Activated T-cell treated with anti-CD3 and anti-CD28 coated beads for 1 hour (primary cell): ENCODE measurements at regions not wholly inside any gene's neighbourhood (a gene's known extent, or its start where the extent isn't known, plus 50 kb on each side); places are given as distances from the start of the nearest gene placed in this dataset.
"Not testable (repeated sequence)": the region's sequence is repeated elsewhere in the genome, so short reads cannot be mapped to it uniquely, and the experiment has no call there.

ENCODE experiments used
- DNase-seq: peaks from one replicate; pipeline ENCODE4 v3.0.0-alpha.2; 2020; ENCODE audit warnings: low read depth

DNA sequence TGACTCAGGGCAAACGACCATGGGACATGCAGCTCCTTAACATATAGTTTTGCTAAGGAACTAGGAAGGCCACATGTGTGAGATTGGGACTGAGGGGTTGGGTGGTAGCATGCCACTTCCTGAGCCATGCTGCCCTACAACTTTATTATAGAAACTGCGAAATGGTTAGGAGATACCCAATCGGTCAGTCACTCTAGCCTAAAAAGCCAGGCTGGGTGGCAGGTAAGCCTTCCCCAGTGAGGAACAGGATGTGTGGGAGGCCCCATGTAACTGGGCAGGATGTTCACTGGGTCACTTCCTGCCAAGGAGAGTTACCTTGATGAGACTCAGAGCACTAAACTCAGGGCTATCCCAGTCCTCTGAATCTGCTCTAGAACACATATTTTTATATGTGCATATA lies 123.5 kb downstream of the MAP3K7 start:
- no peak for DNase-seq

DNA sequence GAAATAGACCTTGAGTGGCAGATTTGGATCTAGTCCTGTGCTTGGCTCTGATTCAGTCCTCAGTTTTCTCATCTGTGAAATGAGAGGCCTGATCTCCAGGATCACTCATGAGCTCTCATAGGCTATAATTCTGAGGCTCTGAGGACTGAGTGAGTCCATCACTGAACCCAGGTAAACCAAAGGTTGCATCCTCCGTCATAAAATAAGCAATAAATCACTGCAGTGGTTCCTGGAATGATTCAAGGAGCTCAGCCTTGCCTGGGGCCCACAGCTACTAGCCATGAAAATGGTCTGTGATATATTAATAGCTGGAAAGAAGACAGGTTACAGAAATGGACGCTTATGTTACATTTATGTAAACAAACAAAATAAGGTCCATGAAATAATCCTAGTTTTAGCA lies 124.8 kb downstream of the MAP3K7 start:
- no peak for DNase-seq

DNA sequence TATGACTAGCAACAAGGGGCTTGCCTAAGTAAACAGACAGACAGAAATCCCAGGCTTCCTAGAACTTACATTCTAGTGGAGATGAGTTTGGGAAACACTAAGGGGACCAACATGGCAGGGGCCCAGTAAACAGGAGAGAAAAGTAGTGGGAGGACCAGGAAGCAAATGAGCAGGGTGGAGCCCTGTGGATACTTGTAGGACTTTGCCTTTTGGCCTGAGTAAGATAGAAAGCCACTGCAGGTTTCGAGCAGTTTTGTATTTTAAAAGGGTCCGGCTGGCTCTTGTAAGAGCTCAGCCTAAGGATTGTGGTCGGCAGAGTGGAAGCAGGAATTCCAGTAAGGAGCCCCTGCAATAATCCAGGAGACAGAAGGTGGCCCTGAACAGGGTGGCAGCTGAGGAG lies 125.5 kb downstream of the MAP3K7 start:
- DNase-seq = no peak

DNA sequence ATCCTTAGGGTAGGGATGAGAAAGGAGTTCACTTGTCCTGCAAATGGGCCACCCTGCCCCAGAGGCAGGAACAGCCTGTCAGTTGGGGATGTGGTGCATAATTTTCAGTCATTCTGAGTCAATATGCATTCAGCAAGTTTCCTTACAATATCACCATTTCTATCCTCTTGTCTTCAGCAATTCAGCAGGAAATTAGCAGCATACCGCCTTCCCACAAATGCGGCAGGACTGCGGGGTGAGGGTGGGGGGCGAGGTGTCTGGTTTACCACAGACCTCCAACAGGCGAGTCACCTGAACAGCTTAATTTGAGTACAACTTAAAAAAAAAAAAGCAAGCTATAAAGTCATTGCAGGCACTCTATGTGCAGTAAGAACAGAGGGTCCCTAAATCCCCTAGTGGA lies 126.8 kb downstream of the MAP3K7 start:
- no peak for DNase-seq

DNA sequence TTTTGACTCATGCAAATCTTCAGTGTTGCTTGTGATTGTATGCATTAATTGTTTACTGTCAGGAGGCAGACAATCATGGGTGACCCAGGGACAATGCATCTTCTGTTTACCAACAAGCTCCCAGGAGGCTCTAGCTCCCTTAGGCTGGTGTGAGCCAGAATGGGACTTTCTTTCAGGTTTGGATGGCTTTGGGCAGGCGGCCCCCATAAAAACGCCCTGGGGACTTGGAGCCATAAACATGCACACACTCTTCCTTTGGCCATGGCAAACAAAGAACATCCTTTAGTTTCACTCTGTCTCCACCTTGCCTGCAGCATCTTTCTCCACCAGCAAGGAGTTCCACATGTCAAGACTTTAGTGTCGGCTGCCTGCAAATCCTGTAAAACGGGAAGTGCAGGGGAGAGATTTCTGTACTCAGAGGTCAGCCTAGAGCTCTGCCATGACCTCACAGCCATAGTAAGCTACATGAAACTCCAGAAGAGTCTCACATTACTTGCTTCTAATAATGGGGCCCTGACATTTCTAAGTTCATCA lies 127.6 kb downstream of the MAP3K7 start:
- no peak for DNase-seq

DNA sequence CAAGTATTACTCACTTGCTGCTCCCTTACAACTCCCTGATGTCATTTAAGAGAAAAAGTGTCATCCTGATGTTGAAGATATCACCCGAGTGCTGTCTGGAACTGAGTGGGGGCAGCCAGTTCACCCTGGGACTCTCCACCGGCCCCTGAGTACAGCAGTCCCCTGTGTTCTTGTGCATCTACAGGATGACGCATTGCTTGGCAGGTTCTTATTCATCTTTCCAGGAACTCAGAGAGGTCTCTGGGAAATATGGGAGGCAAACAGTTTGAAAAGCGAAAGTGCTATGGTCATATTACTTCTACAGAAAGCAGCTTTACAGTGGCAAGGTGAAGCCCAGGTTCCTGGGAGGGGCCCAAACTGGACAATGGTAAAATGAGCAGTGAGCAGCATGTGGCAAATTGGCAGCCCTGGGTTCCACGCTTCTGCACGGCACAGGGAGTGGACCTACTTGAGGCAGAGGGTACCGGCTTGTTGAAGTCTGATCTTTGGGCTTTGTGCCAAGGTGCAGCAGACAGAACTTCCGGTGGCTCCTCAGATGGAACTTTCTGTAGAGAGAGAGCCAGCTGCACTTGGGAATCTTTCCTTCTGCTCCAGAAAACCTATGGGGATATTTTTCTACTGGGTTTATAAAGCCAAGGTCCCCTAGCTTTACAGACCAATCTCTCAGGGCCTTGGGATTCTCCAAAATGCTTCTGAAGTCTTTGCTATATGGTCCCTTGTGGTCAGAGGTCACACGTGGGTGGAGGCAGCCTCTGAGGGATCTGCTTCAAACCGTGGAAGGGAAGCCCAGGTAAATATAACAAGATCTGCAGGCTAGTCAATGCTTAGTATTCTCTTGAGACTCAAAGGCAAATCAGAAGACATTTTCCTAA lies 128.3 kb downstream of the MAP3K7 start:
- no peak for DNase-seq

DNA sequence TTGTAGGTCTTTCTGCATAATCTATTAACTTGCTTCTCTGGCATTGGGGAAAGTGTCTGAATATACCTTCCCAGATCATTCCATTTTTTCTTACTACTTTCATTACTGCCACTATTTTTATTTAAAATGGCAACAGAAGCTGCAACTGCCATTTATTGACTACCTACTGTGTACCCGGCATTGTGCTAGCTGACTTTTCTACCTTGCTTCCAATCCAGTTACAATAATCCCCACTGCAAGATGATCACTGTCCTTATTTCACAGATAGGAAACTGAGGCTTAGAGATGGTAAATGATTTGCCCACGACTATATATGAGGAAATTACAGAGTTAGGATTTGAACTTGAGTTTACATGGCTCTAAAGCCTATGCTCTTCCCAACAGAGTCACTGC lies 129.0 kb downstream of the MAP3K7 start:
- DNase-seq = no peak

DNA sequence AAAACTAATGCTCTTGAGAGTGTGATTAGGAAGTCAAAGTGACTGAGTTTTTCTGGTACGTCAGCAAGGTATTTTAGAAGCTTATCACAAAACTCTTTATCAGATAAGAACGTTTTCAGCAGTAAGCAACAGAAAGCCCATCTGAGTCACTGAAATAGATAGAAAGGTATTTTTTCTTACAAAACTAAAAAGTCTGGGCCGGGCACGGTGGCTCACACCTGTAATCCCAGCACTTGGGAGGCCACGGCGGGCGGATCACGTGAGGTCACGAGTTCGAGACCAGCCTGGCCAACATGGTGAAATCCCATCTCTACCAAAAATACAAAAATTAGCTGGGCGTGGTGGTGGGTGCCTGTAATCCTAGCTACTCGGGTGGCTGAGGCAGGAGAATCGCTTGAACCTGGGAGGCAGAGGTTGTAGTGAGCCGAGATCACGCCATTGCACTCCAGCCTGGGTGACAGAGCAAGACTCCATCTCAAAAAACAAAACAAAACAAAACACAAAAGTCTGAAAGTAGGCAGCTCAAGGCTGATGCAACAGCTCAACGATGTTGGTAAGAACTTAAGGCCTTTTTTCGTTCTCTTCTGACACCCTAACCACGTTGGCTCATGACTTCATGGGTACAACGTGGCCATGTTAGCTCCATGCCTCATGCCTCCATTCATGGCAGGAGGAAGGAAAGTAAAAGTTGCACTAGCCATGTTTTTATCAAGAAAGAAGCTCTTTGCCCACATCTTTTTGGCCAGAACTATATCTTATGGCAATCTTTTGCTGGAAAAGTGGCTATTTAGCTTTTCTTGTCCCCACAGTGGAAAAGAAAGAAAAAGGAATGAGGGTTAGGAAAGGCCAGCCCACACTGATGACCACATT lies 129.6 kb downstream of the MAP3K7 start:
- DNase-seq = not testable (repeated sequence)

DNA sequence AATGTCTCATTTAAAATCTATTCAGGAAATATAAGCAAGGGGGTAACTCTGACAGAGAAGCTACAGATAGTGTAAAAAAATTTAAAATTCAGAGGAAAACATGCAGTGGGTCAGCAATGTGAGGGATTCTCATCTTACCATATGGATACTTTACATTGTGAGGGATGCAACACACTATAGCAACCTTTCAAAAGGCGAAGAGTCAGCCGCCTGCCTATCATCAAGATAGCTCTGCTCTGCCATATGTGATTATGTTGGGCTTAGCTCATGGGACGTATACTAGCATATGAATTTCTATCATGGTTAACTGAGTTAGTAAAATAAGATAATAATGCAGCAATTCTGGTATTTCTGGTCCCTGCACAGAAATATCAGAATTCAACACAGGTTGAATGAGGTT lies 130.9 kb downstream of the MAP3K7 start:
- DNase-seq = no peak

DNA sequence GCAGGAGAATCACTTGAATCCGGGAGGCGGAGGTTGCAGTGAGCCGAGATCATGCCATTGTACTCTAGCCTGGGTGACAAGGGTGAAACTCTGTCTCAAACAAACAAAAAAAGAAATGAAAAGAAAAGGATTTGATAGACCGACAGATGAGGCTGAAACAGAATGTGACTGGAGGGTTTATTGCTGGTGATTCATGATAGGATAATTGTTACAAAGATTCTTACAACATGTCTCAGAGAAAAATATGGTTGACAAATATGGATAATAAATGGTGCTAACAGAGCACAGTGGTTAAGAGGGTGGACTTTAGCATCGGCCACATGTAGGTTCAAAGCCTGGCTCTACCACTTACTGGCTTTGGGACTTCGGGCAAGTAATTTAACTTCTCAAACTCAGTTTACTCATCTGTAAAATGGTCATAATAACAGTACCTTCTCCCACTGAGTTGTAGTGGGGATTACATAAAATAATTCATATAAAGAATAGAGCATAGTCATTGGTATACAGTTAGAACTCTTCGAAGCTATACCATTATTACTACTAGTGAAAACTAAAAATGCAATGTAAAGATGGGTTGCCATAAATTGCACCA lies 131.9 kb downstream of the MAP3K7 start:
- DNase-seq = no peak

DNA sequence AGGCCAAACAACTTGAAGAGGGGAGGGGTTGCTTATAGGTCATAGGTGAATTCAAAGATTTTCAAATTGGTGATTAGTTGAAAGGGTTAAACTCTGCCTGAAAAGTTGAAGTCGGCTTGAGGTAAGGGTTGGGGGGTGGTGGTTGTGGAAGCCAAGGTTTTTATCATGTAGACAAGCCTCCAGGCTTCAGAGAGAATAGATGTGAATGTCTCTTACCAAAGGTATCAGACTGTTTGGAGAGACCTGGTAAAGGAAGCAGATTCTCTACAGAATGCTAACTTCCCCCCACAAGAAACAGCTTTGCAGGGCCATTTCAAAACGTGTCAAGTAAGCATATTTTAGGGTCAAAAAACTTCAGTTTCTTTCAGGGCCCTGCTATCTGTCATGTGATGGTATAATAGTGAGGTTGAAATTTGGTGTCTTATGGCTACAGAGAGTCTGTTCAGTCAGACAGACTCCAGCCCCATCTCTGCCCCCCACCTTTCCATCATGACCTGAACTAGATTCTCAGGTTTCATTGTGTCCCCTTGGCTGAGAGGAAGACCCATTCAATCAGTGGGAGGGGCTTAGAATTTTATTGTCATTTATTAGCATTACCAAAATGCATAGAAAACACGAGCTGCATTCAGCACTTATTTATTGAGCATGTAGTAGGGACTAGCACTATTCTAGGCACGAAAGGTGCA lies 136.5 kb downstream of the MAP3K7 start:
- no peak for DNase-seq

DNA sequence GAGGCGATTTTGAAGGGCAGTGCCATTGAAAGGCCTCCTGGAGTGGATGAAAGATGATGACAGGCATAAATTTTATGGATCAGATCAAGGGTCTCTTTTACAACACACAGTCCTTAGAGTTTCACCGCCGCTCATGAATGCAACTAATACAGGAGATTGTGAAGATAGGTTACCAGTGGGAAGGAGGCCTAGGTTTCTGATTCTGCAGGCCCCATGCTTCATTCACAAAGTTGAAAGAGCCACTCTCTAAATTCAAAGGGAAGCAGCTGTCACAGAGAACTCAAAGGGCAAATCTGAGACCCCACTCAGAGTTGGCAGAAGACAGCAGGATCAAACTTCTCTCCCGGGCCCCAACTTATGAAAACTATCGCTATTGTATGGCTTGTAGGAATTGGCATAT lies 137.6 kb downstream of the MAP3K7 start:
- DNase-seq = no peak

DNA sequence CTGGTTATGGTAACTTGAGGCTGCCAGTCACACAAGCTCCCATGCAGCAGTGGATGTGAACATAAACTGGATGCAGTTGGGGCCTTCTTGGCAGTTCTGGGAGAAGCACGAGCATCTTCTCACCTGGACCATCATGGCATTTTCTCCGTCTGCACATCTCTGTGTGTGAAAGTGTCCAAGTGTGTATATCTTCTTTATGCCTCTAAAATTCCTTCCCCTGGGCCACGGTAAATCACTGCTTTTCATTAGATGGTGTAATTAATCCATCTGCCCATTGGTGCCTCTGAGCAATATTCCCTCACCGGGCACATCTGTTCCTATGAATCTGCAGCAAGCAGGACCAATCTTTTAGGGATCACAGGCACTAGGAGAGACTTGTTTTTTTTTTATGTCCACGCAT lies 138.0 kb downstream of the MAP3K7 start:
- no peak for DNase-seq

DNA sequence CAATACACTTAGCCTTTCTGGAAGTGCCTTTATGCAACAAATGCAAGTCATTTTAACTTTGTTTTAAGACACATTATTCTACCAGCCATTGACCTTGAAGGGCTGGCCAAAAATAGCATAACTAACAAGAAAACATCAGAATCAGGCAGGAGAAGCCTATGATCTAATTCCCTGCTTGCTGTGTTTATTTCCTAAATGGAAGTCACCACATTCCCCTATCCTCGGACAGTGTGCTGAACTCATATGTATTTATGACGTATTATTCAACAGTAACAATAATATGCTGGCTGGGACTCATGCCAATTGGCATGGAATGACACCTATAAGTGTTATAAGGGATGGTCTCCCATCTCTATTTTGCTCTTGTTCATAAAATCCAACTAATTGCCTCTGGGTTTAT lies 140.7 kb downstream of the MAP3K7 start:
- no peak for DNase-seq

DNA sequence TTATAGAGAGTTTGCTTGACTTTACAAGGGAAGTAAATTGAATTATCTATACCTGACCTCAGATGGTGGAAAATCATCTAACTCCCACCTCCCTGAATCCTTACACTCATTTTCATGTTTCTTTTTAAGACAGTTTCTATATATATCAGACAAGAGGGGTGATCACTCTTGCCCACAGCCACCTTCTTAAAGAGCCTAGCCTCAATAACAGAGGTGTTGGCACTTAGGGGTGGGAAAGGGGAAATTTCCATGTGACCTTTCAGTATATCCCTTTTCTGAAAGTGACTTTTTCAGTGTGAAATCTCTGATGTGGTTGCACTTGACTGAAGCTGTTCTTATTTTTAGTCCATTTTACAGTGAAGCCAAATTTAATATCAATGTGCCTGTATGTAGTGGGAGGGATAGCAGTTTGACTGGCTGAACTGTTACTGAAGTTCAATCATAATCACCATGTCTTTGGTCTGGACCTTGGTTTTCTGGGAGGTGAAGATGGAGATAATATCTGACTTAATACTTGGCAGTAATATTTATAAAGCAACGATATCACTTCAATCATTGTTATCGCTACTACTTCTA lies 141.3 kb downstream of the MAP3K7 start:
- no peak for DNase-seq

DNA sequence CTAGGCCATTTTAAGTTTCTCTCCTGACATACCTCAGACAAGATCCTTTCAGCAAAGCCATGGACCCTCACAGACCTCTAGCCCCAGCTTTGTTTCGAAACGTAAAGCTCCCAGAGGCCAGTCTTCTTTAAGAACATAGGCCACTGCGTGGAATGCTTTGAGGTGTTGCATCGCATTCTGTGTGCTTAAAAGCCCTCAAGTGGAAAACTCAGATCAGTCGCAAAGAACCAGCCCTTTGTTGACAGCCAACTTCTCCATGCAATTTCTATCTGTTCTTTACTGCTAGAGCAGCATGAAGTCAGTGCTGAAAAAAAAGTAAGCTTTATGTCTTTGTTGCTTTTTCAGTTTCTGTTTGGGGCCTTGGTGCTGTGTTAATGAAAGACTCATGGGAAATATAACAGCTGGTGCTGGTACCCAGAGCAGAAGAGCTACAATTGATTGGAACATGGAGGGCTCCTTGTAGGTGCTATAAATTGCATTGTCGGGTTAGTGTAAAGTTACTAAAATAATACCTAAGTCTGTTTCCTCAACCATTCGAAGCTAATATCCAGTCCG lies 142.6 kb downstream of the MAP3K7 start:
- no peak for DNase-seq

DNA sequence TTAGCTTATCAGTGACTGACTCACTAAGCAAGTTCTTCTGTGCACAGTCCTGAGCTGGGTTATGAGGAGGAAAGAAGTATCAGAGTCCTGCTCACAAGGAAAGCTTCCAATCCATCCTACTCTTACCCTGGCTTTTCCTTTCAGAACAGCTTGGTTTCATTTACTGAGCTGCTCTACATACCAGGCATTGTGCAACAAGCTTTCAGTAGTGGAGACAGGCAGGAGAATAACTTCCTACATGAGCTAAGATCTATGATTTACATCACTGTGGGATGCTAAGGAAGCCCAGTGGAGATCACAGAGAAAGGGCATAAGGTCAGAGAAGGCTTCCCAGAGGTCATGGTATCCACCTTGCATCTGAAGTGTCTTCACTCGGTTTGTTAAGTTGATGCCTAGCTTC lies 144.5 kb downstream of the MAP3K7 start:
- DNase-seq = no peak

DNA sequence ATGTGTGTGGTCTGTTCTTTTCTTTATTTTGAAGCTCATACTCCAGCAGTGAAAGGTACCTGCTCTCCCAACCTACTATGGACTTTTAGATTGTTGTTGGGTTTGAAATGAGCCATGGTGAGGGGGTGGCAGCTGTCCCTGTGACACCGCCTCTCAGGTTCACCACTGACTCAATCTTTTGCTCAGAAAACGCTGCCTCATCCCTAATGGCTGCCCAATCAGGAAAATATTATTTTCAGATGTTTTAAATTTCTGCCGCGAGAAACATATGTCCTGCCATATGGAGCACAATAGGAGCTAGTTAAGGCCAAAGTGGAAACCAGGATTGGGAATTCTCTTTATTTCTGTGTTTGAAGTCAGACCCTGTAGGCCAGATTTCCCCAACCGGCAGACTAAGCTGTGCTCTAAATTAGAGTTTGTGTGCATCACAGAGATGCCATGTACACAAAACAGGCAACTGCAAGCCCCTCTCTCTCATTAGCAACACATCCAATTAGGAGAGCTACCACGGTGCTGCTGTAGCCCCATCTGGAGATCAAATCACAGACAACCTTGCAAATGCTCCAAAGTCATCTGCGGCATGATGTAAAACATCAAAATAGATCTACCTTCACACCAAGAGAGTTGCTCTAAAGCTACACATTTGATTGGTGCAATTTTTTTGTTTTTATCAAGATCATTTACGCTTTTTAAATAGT lies 144.1 kb upstream of the BACH2 start:
- no peak for DNase-seq

DNA sequence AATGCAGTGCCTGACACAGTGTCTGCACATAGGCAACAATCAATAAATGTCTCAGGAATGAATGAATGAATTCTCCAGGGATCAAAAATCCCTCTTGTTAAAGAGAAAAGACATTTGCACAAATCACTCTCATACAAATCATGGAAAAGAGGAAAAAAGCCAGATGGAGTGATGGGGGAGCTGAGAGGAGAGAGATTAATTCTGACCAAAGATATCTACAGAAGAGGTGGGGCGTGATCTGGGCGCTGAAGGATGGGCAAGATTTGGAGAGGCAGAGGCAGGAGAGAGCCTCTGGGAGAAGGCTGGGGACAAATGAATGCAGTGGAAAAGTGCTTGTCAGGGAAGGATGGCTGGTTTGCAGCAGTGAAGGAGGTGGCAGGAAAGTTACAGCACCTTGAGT lies 142.9 kb upstream of the BACH2 start:
- no peak for DNase-seq

DNA sequence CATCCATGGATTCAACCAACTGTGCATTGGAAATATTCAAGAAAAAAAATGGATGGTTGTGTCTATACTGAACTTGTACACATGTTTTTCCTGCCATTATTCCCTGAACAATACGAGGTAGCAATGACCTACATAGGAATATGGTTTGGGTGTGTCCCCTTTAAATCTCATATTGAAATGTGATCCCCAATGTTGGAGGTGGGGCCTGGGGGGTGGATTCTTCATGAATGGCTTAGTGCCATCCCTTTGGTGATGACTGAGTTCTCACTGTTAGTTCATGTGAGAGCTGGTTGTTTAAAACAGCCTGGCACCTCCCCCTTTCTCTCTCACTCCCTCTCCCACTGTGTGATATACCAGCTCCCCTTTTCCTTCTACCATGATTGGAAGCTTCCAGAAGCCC lies 139.8 kb upstream of the BACH2 start:
- no peak for DNase-seq
